ENCODE measurements at regions not wholly inside any gene's neighbourhood (a gene's known extent, or its start where the extent isn't known, plus 50 kb on each side); places are given as distances from the start of the nearest gene placed in this dataset.
A peak's percentile ranks its signal among the peaks of the same experiment; 100 is the strongest.

DNA sequence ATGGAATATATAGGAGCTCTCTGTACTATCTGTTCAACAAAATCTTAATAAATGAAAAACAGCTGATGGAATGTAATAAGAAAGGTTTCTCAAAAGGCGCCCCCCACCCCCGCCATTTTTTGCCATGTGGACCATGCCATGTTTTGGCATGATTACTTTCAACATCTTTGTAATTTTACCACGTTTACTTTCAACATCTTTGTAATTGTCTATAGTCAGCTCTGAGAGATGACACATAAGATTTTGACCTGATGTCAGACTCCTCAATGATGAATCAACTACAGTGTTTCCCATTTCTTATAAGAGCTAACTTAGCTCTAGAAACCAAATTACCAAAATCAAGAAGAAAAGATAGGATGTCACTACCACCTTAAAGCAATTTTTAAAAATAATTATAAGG is 144.9 kb upstream of the AHR start:
- Histone ChIP-seq H3K27ac (no peak overlapping the region), H3K36me3 (ENCODE audit: insufficient read depth) (no peaks in the 10 kb centered on the region), H3K27me3 (ENCODE audit: insufficient read depth, low read depth) (no peaks in the 10 kb centered on the region), H4K20me1 (ENCODE audit: insufficient read depth) (no peaks in the 10 kb centered on the region), H3K4me1 (ENCODE audit: low read depth, poor library complexity, severe bottlenecking) (peaks cover 15% of the 10 kb centered on the region), H3K9ac (no peak overlapping the region), H3K4me3 (IDR thresholded peaks at IDR 0.05; ENCODE audit: insufficient read depth, low read depth, low read length) (no peak overlapping the region), H2AFZ (ENCODE audit: low read depth) (no peak overlapping the region), H3K4me2 (no peak overlapping the region), H3K79me2 (ENCODE audit: insufficient read depth, low read depth) (no peaks in the 10 kb centered on the region)
- TF ChIP-seq, protein P1, sequence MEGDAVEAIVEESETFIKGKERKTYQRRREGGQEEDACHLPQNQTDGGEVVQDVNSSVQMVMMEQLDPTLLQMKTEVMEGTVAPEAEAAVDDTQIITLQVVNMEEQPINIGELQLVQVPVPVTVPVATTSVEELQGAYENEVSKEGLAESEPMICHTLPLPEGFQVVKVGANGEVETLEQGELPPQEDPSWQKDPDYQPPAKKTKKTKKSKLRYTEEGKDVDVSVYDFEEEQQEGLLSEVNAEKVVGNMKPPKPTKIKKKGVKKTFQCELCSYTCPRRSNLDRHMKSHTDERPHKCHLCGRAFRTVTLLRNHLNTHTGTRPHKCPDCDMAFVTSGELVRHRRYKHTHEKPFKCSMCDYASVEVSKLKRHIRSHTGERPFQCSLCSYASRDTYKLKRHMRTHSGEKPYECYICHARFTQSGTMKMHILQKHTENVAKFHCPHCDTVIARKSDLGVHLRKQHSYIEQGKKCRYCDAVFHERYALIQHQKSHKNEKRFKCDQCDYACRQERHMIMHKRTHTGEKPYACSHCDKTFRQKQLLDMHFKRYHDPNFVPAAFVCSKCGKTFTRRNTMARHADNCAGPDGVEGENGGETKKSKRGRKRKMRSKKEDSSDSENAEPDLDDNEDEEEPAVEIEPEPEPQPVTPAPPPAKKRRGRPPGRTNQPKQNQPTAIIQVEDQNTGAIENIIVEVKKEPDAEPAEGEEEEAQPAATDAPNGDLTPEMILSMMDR (conservative IDR thresholded peaks at IDR 0.05; ENCODE audit: low read depth, low read length) = no peak

DNA sequence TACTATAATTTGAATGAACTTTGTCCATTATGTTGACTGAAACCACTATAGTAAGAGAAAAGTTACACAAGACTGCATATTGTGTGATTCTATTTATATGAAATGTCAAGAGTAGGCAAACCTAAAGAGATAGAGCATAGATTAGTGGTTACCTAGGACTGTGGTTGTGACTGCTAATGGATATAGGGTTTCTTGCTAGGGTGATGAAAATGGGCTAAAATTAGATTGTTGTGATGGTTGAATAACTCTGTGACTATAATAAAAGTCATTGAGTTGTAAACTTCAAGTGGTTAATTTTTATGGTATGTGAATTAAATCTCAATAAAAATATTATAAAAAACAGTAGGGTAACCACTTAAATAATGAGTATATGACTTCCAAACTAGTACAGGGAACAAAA is 142.9 kb upstream of the AHR start:
- Histone ChIP-seq H3K4me3 (IDR thresholded peaks at IDR 0.05; ENCODE audit: insufficient read depth, low read depth, low read length) (no peak overlapping the region), H4K20me1 (ENCODE audit: insufficient read depth) (no peaks in the 10 kb centered on the region), H3K27ac (no peak overlapping the region), H3K4me2 (0 out of 2 replicates have a peak overlapping the region, but pooled peaks have one; percentile 31), H3K4me1 (ENCODE audit: low read depth, poor library complexity, severe bottlenecking) (peaks cover 15% of the 10 kb centered on the region), H3K36me3 (ENCODE audit: insufficient read depth) (no peaks in the 10 kb centered on the region), H3K9ac (no peak overlapping the region), H3K79me2 (ENCODE audit: insufficient read depth, low read depth) (no peaks in the 10 kb centered on the region), H3K27me3 (ENCODE audit: insufficient read depth, low read depth) (no peaks in the 10 kb centered on the region), H2AFZ (ENCODE audit: low read depth) (no peak overlapping the region)
- TF ChIP-seq, protein P1 (conservative IDR thresholded peaks at IDR 0.05; ENCODE audit: low read depth, low read length) = no peak

DNA sequence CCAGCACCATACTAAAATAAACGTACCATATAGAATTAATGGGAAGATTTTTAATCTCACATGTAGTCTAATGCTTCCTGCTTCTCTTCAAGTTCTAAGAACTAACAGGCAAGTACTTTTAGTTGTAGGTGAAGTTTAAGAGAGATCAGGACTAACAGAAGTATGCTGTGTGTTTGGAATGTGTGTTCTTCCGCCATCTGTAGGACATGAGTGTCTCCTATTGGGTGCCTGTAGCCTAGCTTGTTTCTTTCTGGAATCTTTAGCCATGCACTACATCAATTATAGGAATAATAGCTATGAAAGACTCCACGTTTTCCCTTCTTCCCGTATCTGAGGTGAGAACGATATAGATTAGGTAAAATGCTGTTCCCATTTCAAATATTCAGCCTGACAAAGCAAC is 140.2 kb upstream of the AHR start:
- H3K27me3 ChIP-seq (ENCODE audit: insufficient read depth, low read depth) = no peaks in the 10 kb centered on the region
- no peak overlapping the region for H3K9ac ChIP-seq
- H3K36me3 ChIP-seq (ENCODE audit: insufficient read depth) = no peaks in the 10 kb centered on the region
- no peak overlapping the region for H3K4me3 ChIP-seq (IDR thresholded peaks at IDR 0.05; ENCODE audit: insufficient read depth, low read depth, low read length)
- no peaks in the 10 kb centered on the region for H4K20me1 ChIP-seq (ENCODE audit: insufficient read depth)
- no peak overlapping the region for H3K4me2 ChIP-seq
- no peak overlapping the region for H3K27ac ChIP-seq
- H3K79me2 ChIP-seq (ENCODE audit: insufficient read depth, low read depth) = no peaks in the 10 kb centered on the region
- H3K4me1 ChIP-seq (ENCODE audit: low read depth, poor library complexity, severe bottlenecking) = peaks cover 15% of the 10 kb centered on the region
- no peak overlapping the region for H2AFZ ChIP-seq (ENCODE audit: low read depth)
- TF ChIP-seq, protein P1 (conservative IDR thresholded peaks at IDR 0.05; ENCODE audit: low read depth, low read length) = no peak

DNA sequence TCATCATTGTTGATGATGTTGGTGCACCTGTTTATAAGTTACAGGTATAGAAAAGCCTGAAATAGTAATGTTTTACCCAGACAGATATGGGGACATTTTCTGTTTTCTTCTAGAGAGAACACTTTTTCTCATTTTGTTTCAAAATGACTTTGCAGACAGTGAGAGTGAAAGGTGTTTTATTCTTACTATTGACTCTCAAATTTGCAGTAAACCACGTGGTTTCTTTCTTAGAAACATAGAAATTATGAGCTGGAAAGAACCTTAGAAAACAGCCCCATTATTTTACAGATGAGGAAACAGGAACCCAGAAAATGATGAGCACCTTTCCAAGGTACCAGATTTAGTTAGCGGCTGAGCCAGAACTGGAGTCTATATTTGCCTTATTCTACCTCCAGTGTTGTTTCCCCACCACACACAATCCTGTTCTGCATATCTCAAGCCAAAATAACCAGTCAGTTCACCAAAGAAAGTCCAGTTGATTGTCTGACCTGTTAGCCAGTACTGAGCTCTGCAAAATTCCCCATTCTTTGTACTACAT is 138.9 kb upstream of the AHR start:
- TF ChIP-seq, protein P1 (conservative IDR thresholded peaks at IDR 0.05; ENCODE audit: low read depth, low read length) = no peak
- Histone ChIP-seq H3K4me1 (ENCODE audit: low read depth, poor library complexity, severe bottlenecking) (peaks cover 11% of the 10 kb centered on the region), H3K27me3 (ENCODE audit: insufficient read depth, low read depth) (no peaks in the 10 kb centered on the region), H4K20me1 (ENCODE audit: insufficient read depth) (no peaks in the 10 kb centered on the region), H3K36me3 (ENCODE audit: insufficient read depth) (no peaks in the 10 kb centered on the region), H3K9ac (no peak overlapping the region), H3K4me3 (IDR thresholded peaks at IDR 0.05; ENCODE audit: insufficient read depth, low read depth, low read length) (no peak overlapping the region), H3K27ac (no peak overlapping the region), H3K79me2 (ENCODE audit: insufficient read depth, low read depth) (no peaks in the 10 kb centered on the region), H3K4me2 (no peak overlapping the region), H2AFZ (ENCODE audit: low read depth) (no peak overlapping the region)
